Fibroblast of skin of right biceps (primary cell): ENCODE measurements at regions not wholly inside any gene's neighbourhood (a gene's known extent, or its start where the extent isn't known, plus 50 kb on each side); places are given as distances from the start of the nearest gene placed in this dataset.
"Not testable (repeated sequence)": the region's sequence is repeated elsewhere in the genome, so short reads cannot be mapped to it uniquely, and the experiment has no call there.

Experiments
- DNase-seq: peaks from one replicate; pipeline ENCODE4 v3.0.0-alpha.2; 2013

DNA sequence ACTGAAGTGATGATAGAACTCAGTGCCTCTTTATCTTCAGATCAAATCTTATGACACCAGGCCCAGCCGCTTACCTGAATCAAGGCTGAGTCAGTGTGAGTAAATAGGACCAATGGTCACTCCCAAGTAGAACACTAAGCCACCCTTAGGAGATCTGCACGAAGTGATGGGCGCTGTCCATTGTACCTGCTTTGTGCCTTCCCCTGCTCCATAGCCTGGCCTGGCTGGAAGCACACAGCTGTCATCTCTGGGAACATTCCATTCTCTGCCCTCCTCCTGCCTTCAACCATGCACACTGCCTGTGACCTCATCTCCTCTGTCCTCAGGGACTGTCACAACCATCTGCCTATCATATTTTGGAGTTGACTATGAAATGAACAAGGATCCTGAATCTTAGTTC is 279.5 kb upstream of the ASIC2 start:
- DNase-seq: no peak

DNA sequence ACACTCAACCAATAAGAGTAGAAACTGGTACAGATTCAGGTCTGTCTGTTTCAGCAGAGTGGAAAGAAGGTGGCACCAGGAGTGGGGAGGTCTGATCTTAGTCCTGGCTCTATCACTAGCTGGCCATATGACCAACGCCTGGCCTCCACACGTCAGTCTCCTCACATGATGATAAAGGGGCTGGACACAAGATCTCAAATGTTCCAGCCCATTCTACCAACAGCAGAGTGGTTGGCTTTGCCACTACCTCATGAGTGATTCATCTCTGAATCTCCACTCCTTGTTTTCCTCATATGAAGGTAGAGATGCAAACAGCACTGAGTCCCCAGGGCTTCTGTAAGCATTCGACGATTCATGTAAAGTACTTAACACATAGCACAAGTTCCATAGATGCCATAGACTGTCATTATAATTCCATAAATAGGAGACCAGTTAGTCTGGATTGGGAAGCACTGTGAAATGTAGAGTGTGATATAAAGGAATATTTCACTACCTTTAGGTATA is 281.9 kb upstream of the ASIC2 start:
- DNase-seq: no peak

DNA sequence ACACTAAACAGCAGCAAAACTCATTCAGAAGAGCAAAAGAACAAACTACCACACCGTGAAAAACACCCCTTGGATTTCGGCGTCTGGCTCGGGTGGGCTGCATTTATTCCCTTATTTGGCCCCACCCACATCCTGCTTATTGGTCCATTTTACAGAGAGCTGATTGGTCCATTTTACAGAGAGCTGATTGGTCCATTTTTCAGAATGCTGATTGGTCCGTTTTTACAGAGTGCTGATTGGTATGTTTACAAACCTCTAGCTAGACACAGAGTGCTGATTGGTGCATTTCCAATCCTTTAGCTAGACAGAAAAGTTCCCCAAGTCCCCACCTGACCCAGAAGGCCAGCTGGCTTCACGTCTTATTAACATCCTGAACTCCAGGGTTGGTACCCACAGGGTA is 286.6 kb upstream of the ASIC2 start:
- DNase-seq: not testable (repeated sequence)

DNA sequence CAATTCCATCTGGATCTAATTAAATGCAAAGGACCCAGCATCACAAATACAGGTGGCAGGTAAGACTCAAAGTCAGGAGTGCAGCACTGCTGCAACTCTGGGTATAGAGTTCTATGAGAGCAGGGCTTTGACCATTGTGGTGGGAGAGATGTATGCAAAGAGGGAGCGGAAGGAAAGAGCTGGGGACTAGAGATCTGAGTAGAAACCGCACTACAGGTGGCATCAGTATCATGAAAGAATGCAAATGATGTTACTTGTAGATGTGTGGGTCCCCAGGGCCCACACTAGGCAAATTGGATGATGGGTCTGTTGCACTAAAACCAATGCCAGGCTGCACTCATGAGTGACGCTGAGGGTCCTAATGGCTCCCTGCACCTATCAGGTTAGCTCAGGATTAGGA is 287.1 kb upstream of the ASIC2 start:
- DNase-seq: no peak

DNA sequence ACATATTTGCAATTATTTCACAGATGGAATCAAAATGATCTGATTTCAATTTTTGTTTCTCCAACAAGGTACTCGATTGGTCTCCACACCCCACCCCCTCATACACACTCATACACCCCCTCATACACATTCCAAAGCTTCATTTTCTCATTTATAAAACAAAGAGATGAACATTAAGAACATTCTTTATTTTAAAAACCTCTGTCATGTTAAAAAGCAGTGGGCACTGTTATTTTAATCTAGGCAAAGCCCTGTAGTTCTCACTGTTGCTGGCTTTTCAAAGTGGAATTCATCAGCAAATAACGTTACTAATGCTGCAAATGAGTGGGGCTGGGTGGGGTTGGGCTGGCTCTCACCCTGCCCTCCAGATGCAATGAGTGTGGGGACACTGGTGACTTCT is 289.6 kb upstream of the ASIC2 start:
- DNase-seq: no peak

DNA sequence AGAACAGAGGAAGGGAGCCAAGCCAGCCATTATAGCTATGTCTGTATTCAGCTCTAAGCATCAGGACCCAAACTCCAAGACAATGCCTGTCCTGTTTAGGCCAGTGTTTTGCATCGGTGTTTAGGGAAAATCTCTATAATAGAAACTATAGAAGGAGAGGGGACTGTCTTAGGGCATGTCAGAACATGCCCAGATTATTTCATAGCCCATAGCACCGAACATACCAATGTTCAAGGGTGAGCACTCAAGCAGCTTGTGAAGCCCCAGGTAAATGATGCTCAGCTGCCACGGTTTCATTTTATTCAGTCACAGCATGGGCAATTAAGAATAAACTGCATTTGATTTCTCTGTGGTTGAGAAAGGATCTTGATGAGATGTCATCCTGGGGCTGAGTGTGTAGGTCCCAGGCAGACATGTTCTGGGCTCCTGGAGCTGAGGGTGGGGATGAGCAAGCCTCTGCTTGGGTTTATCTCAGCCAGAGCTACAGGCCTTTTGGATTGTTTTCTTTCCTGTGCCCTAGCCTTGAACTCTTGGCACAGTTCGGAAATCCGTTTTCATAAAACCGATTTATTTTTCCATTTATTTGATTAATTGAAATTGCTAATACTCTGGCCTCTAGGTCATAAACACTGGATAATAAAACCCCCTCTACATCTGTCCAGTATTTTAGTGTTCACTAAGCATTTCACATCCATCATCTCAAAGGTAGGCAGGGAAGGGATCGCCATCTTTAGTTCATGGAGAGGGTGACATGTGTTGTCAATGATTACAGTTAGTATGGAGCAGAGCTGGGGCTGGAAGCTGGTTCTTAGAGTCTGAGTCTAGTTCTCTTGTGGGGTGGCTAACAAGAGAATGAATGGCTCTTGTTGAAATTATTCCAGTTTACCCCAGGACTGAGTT is 290.7 kb upstream of the ASIC2 start:
- no peak for DNase-seq

DNA sequence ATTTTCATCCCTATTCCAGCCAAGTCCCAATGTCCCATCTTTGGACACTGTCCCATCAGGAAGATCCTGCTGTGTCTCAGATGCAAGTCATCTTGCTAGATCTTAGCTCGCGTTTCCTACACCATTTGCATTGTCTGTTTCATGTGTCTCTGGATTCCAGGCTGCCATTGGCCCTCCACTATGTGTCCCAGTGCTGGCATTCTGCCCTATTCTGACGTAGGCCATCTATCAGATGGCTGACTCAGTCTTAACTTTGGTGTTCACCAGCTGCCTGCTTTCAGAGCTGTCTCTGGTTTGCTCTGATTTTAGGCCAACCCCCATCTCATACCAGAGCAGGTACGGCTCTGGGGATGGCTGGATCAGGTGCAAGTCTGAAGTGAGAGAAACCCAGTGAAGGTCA is 300.9 kb upstream of the ASIC2 start:
- DNase-seq: no peak

DNA sequence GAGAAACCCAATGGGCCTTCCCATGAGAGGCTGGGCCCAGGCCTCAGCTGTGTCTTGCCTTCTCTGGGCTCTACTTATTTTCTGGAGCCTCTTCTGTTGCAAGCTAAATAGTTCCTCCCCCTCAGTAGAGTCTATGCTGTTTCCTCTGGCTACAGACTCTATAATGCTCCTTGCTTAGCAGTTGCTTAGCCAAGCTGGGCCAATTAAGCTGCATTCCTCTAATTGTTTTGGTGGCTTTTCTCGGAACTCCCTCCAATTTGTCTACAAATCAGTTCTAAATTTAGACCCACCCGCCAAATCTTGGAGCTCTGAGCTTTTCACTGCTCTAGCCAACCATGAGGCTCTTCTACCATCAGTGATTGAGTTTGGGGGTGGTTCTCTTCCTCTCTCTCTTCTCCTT is 302.7 kb upstream of the ASIC2 start:
- DNase-seq: peak; percentile 0

DNA sequence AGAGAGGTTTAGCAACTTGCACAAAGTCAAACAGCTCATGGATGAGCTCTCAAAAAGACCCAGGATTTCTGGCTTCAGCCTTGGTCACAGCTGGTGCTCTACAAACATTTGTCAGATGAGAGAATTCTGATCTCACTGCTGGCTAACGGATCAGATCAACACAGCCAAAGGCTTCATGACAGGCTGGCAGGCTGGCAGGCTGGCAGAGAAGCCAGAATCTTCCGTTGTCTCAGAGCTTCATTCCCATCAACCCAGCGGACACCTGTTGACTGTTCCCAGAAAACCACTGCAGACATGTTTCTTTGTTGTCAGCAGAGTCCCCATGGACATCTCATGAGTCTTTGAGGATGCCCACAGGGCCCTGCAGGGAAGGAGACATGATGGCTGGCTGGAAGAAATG is 303.8 kb upstream of the ASIC2 start:
- DNase-seq: no peak

DNA sequence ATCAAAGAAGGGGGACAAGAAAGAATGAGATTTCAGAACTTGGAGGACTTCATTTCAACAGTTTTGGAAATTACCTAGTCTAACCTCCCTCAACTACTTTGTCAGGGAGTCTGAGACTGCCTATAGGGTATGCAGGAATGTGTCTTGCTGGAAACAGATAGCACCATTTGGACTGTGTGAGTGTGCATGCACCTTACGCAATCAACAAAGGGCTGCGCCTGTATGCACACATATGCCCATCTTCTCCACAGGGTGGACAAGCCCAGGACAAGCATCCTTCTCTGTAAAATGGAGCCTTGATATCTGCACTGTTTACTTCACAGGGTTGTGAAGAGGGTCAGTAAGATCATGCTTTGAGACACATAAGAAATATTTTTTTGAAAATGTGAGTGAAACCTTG is 305.7 kb upstream of the ASIC2 start:
- no peak for DNase-seq

DNA sequence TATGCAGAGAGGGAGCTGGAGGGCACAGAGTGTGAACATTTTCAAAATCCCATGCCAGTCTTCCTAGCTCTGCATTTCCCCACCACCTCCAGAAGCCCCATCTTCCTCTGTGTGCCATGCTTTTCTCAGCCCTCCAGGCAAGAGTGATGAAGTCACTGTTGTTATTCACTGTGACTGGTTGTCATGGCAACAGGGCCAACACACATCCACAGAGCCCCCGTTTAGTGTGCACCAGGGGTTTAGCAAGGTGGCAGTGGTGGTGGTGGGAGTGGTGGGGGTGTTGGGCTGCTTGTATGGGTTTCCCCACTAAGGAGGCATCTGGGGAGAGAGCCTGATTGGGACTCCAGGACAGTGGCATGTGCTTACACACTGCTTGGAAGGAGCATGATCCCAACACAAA is 309.9 kb upstream of the ASIC2 start:
- DNase-seq: no peak

DNA sequence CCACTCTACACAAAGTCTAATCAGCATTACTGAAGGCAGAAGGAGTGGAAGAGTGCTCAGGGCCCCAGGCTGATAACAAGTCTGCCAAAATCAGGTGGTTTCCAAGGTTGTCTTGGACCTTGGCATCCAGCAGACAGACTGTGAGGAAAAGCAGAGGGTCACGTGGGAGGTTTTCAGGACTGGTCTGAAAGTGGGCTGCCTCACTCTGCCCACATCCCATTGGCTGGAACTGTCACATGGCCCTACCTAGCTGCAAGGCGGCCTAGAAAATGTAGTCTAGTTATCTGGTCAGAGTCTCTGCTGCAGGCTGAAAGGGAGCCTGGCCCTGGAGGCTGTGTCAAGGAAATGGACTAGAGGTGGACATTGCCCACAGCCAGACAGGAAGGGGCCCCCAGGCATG is 310.7 kb upstream of the ASIC2 start:
- DNase-seq: no peak

DNA sequence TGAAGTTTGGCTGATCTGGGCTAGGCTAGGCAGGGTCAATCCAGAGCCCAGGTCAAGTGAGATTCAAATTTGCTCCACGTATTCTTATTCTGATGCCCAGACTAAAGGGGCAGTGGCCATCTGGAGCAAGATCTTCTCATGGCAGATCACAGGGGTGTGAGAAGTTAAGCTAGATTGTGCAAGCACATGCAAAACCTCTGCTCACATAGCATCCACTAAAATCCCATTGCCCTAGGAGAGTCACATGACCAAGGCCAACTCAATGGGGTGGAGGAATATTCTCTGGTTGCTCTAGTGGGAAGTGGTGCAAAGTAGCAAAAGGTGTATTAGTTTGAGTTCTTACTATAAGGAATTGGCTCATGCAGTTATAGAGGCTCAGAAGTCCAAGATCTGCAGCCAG is 318.4 kb upstream of the ASIC2 start:
- no peak for DNase-seq

DNA sequence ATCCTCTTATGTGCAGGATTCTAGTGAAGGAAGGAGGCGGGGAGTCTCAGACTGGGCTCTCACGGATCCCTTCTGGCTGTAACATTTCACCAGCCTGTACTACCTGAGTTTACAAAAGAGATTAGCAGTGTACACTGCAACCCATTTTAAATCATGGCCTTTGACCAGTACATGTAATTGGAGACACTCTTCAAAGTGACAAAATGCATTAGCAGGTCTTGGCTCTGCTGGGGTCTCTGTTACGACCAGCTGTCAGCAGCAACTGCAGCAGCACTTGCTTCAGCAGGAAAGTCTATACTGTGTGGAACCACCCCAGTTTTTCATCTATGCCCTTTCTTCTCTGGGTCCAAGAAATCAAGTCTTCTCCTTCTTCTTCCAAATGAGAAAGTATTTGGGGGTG is 322.8 kb upstream of the ASIC2 start:
- DNase-seq: no peak

DNA sequence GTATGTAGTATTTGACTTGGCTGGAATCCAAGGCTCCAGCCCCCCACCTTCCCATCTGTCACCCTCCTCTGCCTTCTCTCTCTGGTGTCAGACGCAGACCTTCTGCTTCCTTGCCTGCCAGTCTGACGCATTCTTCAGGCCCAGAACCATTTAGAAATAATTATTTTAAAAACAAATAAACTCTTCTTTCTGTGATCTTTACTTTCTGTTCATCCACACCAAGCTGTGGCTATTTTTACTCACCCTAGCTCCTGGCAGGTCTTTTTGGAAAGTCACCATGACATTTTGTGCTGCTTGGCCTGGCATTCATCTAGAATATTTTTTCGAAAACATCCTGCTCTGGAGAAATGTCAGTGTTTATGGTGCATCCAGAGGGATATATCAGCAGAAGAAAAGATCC is 330.7 kb upstream of the ASIC2 start:
- DNase-seq: no peak

DNA sequence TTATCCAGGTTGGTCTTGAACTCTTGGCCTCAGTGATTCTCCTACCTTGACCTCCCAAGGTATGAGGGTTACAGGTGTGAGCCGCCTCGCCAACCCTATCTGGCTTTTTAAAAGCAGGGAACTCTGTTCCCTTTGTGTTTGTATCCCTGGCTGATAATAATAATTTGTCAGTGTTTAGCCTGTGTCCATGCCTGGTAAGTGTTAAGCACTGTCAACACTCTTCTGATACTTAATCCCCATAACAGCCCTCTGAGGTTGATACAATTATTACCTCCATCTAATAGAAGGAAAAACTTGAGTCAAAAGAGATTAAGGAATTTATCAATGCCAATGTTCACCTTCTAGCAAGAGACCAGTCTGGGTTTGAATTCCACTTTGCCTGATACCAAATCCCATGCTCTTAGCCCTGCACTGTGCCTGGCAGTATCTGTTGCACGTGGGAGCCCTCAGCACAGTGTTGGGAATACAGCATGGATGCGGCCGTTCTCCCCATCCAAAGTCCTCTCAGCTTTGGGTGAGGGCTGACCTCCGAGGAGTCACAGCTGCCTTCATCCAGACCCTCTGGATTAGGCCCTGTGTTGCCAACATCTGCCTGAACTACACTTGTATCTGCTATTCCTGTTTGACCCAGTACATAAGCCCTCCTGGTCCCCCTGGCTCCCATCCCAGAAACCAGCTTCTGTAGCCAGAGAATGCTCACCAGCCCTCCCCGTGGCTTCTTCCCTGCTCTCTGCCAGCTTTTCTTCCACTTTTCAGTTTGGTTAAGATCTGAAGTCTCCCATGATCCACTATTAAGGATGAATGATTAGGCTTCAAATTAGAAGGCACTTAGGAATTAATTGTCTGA is 335.6 kb upstream of the ASIC2 start:
- no peak for DNase-seq

DNA sequence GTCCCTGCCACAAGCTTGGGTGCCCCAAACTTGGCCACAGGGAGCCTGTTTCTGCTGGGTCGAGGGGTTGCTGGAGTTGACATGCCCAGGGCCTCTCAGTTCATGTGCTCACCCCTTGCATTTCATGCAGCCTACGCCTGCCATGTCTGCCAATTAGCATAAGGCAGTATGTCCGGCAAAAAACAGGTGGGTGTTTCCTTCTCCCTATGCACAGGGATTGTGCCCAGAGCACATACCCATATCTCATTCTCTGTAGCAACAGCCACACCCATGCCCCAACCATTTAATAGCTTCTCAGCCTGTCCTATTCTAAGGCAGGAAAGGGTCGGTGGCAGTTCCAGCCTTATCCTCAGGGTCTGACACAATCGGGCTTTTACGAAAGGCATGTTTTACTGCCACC is 340.4 kb upstream of the ASIC2 start:
- no peak for DNase-seq

DNA sequence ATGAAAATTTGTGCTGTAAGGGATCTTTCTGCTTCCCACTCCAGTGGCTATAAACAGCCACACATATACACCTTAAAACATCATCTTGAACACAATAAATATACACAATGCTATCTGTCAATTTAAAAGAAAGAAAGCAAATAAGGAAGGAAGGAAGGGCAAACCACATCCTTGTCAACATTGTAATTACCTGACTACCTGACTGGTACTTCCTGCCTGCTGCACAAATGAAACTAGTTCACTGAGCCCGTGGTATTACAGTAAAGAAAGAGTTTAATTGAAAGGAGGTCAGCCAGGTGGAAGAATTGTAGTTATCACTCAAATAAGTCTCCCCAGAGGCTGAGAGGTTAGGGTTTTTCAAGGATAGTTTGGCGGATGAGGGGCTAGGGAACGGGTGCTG is 344.4 kb upstream of the ASIC2 start:
- DNase-seq: no peak

DNA sequence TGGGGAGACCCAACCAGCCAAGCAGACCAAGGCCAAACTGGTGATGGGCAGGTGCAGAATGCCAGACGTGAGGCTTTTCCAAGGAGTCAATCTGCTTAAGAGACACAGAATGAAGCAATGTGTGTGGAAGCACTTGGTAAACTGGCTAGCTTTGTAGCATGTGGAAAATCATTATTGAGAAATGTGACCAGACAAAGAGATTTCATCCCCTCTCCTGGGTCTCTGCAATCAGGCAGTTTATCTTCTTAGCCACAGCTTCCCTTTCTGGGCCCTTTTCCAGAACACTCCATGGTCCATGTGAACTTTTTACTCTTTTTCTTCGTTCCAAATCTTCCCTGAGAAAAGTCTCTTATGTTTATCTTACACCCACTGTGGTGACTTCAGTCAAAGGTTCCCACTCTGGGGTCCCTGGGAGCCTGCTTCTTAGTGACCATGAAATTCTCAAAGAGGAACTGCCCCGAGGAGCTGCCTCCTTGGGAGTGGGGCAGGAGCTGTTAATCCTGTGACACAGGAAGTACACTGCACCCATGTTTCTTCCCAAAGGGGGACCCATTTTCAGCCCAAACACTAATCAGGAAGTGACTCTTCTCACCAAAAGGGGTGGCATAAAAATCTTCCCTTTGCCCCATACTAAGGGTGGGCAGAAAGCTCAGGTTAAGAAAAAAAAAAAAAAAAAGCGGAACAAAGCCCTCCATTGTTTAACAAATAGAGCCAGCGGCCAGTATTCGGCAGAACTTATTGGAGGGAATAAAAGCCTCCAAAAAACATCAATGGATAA is 346.2 kb upstream of the ASIC2 start:
- no peak for DNase-seq

DNA sequence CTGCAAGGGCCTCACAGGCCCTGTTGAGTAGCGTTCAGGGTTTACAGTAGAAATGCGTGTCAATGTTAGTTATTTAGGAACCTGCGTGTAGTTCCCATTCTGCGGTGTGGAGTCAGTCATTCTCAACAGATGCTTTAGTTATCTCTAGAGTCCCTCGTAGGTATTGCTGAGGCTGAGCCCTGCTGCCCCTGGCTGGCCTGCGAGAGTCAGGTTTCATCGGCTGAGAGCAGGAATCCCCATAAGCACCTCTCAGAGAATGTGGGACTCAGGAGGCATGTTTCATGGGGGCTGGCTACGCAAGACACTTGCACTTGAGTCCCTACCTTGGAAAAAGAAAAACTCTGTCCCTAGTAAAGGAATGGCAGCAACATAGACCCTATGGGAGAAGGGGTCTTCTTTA is 347.5 kb upstream of the ASIC2 start:
- DNase-seq: no peak

DNA sequence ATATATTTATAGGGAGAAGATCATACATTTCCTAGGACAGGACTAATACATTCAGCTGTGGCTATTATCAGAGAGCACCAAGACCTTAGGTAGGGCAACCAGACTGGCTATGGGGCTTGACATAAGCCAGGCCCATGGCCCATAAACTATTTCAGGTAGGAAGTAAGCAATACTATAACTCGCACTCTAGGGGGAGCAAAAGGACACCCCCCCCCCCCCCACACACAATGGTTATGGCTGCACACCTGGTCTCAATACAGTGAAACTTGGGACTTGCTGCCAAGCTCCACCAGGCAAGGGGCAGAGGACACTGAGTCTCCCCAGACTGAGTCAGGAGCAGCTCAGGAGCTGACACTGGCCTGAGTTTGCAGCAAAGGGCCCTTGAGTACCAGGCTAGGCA is 348.9 kb upstream of the ASIC2 start:
- no peak for DNase-seq

DNA sequence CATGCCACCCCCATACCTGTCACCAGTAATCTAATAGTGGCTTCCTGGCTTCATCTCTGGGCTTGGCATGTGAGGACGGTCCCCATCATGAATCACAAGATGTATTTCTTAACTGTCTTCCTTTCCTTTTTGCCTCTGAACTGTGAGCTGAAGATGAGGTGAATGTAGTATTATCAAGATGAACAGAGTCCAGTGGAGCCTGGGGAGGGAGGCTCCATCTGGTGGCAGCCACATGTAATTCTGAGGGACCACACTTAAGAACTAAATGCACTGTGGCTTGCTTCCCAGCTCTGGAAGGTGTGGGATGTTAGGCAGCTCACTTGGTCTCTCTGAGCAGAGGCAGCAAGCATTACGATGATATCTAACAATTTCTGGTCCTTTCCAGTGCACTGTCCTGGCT is 354.9 kb upstream of the ASIC2 start:
- DNase-seq: peak; percentile 4

DNA sequence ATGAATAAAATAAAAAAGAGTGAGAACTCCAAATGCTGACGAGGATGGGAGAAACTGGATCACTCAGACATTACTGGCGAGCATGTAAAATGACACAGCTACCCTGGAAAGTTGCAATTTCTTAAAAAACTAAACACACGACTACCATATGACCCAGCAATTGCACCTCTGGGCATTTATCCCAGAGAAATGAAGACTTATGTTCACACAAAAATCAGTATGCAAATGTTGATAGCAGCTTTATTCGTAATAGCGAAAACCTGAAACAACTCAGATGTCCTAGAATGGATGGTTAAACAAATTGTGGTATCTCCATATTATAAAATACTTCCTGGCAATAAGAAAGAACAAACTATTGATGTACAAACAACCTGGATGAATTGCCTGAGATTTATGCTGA is 357.2 kb upstream of the ASIC2 start:
- DNase-seq: no peak
